ENCODE measurements at regions not wholly inside any gene's neighbourhood (a gene's known extent, or its start where the extent isn't known, plus 50 kb on each side); places are given as distances from the start of the nearest gene placed in this dataset.

DNA sequence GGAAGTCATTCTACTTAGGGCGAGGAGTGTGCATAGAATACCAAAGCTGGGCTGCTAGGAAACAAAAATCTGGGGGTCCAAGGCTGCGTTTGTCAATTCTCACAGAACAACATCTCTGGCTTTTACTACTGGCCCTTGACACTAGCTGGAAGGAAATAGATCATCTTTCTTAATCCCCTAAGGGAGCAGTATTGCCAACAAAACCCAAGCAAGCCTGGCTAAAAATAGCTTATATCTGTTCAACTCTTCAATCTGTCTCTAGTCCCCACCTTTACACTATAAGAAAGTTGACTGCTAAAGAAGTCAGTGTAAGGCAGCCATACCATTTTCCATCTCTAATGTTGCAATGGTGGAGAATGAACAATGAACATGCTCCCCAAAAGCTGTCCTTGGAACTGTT is 107.8 kb upstream of the SPRY2 start:
- H3K4me1 ChIP-seq (ENCODE audit: insufficient read depth): no peaks in the 10 kb centered on the region

DNA sequence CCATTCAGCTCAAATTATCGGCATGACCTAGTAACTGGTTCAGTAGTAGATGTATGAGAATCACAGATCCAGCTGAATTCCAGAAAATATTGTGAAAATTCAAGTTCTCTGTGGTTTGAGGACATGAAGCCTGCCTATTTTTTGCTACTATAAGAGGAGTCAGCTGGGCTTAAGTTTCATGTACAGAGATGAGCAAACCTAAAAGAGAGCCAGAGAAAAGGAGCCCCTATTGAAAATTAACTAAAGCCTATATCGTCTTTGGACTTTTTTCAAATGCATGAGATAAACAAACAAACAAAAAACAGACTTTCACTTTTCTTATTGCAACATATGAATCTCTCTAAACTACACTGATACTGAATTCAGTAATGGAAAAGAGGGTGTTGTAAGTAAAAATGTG is 106.8 kb upstream of the SPRY2 start:
- Histone ChIP-seq H3K9me3 (ENCODE audit: low read depth) (no peaks in the 10 kb centered on the region), H3K4me2 (no peak overlapping the region), H3K27me3 (no peaks in the 10 kb centered on the region), H3K27ac (no peak overlapping the region), H4K20me1 (ENCODE audit: insufficient read depth, poor library complexity, severe bottlenecking) (no peaks in the 10 kb centered on the region), H3K4me3 (no peak overlapping the region), H2AFZ (no peak overlapping the region), H3K9me2 (replicated peaks; ENCODE audit: insufficient read depth) (no peaks in the 10 kb centered on the region), H3K4me1 (ENCODE audit: insufficient read depth) (no peaks in the 10 kb centered on the region), H3K79me2 (no peaks in the 10 kb centered on the region), H3K36me3 (replicated peaks; ENCODE audit: insufficient read depth, low read depth) (no peaks in the 10 kb centered on the region)
- DNase-seq (ENCODE audit: low spot score): no peak
- 65% methylated on average over 2 of the region's 2 CpGs for WGBS (ENCODE audit: low lambda C conversion rate, missing lambda C conversion rate)
- TF ChIP-seq EZH2 (IDR thresholded peaks at IDR 0.05; ENCODE audit: borderline replicate concordance) (no peak), EZH2phosphoT487 (IDR thresholded peaks at IDR 0.05; ENCODE audit: low read depth, severe bottlenecking, unreplicated experiment) (no peak)
- TF ChIP-seq, protein P1, sequence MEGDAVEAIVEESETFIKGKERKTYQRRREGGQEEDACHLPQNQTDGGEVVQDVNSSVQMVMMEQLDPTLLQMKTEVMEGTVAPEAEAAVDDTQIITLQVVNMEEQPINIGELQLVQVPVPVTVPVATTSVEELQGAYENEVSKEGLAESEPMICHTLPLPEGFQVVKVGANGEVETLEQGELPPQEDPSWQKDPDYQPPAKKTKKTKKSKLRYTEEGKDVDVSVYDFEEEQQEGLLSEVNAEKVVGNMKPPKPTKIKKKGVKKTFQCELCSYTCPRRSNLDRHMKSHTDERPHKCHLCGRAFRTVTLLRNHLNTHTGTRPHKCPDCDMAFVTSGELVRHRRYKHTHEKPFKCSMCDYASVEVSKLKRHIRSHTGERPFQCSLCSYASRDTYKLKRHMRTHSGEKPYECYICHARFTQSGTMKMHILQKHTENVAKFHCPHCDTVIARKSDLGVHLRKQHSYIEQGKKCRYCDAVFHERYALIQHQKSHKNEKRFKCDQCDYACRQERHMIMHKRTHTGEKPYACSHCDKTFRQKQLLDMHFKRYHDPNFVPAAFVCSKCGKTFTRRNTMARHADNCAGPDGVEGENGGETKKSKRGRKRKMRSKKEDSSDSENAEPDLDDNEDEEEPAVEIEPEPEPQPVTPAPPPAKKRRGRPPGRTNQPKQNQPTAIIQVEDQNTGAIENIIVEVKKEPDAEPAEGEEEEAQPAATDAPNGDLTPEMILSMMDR (IDR thresholded peaks at IDR 0.05; ENCODE audit: poor library complexity): no peak

More for the DNA sequence above, 107.8 kb upstream of the SPRY2 start:
- no peaks in the 10 kb centered on the region for H4K20me1 ChIP-seq (ENCODE audit: insufficient read depth, poor library complexity, severe bottlenecking)
- H3K79me2 ChIP-seq: no peaks in the 10 kb centered on the region
- H3K4me3 ChIP-seq: no peak overlapping the region
- TF ChIP-seq EZH2phosphoT487 (IDR thresholded peaks at IDR 0.05; ENCODE audit: low read depth, severe bottlenecking, unreplicated experiment): no peak
- TF ChIP-seq EZH2 (IDR thresholded peaks at IDR 0.05; ENCODE audit: borderline replicate concordance): no peak
- TF ChIP-seq, protein P1 (IDR thresholded peaks at IDR 0.05; ENCODE audit: poor library complexity): no peak
- no peaks in the 10 kb centered on the region for H3K9me3 ChIP-seq (ENCODE audit: low read depth)
- no peak overlapping the region for H3K27ac ChIP-seq
- no peak overlapping the region for H3K4me2 ChIP-seq
- H3K9me2 ChIP-seq (replicated peaks; ENCODE audit: insufficient read depth): no peaks in the 10 kb centered on the region
- no peak for DNase-seq (ENCODE audit: low spot score)
- H3K27me3 ChIP-seq: no peaks in the 10 kb centered on the region
- no peak overlapping the region for H2AFZ ChIP-seq
- no peaks in the 10 kb centered on the region for H3K36me3 ChIP-seq (replicated peaks; ENCODE audit: insufficient read depth, low read depth)
- WGBS (ENCODE audit: low lambda C conversion rate, missing lambda C conversion rate): 98% methylated on average over 2 of the region's 2 CpGs

DNA sequence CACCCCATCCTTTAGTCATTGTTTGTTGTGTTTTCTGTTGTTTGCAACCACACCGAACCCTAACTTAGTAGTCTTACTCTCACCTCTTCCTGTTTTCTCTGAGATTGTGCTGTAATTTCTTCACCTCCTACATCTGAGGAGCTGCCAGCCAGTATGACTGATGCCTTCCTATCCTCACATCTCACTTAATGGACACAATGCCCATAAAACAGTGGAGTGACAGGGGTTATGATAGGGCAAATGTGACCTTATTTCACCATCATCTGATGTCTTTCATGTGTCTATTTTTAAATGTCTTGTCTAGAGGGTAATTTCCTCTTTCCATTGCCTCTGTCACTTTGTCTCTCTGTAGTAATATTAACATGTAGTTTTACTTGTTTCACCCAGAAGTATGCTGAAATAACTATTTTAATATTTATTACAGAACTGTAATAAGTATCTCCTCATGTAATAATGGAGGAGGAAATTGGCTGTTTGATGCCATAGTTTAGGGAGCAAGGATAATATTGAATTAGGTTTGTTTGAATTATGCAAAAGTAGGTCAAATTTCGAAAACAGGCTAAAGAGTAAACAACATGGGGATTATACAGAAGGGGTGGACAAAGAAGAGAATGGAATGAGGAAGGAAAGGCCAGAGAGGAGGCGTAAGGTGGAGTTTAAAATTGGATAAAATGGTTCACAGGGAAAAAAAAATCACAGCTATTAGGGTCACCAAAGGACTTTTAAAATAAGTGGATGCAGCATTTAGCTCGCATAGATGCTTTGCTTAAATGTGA is 103.5 kb upstream of the SPRY2 start:
- no peaks in the 10 kb centered on the region for H3K36me3 ChIP-seq (replicated peaks; ENCODE audit: insufficient read depth, low read depth)

More for the DNA sequence above, 103.5 kb upstream of the SPRY2 start:
- 86% methylated on average over 4 of the region's 4 CpGs for WGBS (ENCODE audit: low lambda C conversion rate, missing lambda C conversion rate)
- Histone ChIP-seq H3K9me3 (ENCODE audit: low read depth) (no peaks in the 10 kb centered on the region), H3K4me2 (no peak overlapping the region), H2AFZ (no peak overlapping the region), H3K4me1 (ENCODE audit: insufficient read depth) (no peaks in the 10 kb centered on the region), H3K27ac (no peak overlapping the region), H4K20me1 (ENCODE audit: insufficient read depth, poor library complexity, severe bottlenecking) (no peaks in the 10 kb centered on the region), H3K79me2 (no peaks in the 10 kb centered on the region), H3K27me3 (no peaks in the 10 kb centered on the region), H3K4me3 (no peak overlapping the region), H3K9me2 (replicated peaks; ENCODE audit: insufficient read depth) (no peaks in the 10 kb centered on the region)
- DNase-seq (ENCODE audit: low spot score): no peak
- TF ChIP-seq, protein P1 (IDR thresholded peaks at IDR 0.05; ENCODE audit: poor library complexity): no peak
- TF ChIP-seq EZH2 (IDR thresholded peaks at IDR 0.05; ENCODE audit: borderline replicate concordance): no peak
- TF ChIP-seq EZH2phosphoT487 (IDR thresholded peaks at IDR 0.05; ENCODE audit: low read depth, severe bottlenecking, unreplicated experiment): no peak

All from hepatocyte (in vitro differentiated cells).